ENCODE measurements at regions not wholly inside any gene's neighbourhood (a gene's known extent, or its start where the extent isn't known, plus 50 kb on each side); places are given as distances from the start of the nearest gene placed in this dataset.
"Not testable (repeated sequence)": the region's sequence is repeated elsewhere in the genome, so short reads cannot be mapped to it uniquely, and the experiment has no call there.

DNA sequence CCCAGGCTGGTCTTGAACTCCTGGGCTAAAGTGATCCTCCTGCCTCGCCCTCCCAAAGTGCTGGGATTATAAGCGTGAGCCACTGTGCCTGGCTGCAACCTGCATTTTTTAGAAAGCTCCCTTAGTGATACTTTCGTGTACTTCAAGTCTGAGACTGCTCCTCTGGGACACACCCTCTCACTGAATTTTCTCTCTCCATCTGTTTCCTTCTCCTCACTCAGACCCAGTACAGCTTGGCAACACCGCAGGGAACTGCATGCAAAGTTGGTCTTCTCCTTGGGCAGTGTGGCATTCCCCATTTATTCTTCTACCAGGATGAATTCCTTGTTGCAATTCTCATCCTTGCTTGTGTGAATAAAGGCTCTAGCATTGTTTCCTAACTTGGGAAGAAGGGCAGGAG is 175.9 kb downstream of the LPIN1 start:
- no peak for DNase-seq (ENCODE audit: low spot score)

DNA sequence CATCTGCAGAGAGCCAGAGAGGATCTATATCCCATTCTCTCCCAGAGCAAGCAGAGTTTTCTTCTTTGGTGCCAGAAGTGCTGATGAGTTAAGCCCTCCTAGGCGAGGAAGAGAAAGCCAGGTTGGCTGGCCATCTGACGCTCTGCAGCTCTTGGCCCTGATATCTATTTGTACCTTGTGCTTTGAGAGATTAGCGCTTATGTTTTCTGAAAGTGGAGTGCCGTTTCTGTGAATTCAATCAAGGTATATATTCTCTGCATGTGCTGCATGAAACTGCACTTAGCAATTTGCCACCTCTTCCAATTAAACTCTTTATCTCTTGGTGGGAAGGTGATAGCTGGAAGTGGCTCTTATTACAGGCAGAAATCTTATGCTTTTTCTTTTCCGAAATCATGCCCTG is 177.5 kb downstream of the LPIN1 start:
- no peak for DNase-seq (ENCODE audit: low spot score)

GRCh38 chr2:11925295-11926066 is 179.0 kb downstream of the LPIN1 start:
- no peak for DNase-seq (ENCODE audit: low spot score)

DNA sequence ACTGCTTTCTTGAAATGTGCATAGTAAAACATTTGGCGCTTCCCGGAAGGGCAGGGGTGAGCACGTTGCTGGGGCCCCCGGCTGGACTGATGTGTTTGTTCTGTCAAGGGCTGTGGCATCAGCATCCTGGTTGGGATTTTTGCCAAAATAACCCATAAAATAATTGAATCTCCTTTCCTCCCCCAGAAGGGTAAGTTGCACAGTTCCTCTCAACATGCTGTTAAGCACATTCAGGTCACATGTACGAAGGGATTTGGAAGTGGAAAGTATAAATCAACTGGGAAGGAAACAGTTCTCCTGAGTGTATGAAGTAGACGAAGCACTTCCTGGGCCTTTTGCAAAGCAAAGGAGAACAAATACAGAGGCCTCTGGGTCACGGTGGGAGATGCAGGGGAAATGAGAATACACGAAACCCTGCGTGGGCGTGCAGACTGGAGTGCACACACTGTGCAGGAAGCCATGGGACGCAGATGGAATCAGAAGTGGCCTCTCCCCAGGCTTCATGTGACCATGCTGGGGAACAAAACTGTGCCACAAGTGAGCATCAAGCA is 183.9 kb downstream of the LPIN1 start:
- no peak for DNase-seq (ENCODE audit: low spot score)

GRCh38 chr2:11932048-11932512 is 185.6 kb downstream of the LPIN1 start:
- no peak for DNase-seq (ENCODE audit: low spot score)

DNA sequence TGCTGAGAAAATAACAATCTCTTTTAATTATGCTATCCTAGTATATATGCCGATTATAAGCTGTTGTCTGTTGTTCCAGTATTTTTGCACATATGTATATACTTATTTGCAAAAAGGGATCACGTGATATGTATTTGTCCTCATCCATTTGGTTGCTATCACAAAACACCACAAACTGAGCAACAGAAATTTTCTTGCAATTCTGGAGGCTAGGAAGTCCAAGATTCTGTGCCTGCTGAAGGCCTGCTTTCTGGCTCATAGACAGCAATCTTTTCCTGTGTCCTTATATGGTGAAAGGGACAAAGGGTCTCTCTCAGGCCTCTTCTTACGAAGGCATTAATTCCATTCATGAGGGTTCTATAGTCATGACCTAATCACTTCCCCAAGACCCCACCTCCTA is 186.5 kb downstream of the LPIN1 start:
- DNase-seq (ENCODE audit: low spot score), result no peak

GRCh38 chr2:11933854-11934253 is 187.4 kb downstream of the LPIN1 start:
- peak; percentile 55 for DNase-seq (ENCODE audit: low spot score)

GRCh38 chr2:11936761-11937160 is 190.3 kb downstream of the LPIN1 start:
- no peak for DNase-seq (ENCODE audit: low spot score)

DNA sequence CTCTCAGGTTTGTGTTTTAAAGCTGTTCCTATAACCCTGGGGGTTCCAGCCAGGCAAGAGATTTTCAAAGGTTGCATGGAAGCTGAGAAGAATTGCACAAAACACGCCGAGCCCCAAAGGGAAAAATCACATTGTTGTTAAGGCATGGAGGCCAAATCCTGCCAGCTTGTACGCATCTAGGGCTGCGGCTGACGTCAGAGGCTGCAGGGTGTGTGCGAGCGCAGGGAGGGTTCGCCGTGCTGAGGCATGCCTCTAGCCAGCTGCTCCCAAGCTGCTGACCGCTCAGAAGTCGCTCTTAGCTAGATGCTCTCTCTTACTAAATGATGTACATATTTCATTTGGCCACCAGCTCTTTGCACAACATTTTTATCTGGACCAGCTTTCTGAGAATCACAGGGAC is 191.8 kb downstream of the LPIN1 start:
- DNase-seq (ENCODE audit: low spot score), result no peak

DNA sequence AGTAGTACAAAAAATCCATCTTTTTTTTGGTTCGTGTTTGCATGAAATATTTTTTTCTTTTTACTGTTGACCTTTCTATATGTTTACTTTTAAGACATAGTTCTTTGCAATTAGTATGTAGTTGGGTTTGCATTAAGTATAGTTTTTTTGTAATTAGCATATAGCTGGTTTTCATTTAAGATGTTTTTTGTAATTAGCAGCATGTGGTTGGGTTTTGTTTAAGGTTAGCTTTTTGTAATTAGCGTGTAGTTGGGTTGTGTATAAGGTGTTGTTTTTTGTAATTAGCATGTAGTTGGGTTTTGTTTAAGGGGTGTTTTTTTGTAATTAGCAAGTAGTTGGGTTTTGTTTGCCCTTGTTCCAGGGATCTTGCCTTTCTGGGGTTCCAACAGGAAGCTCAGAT is 193.1 kb downstream of the LPIN1 start:
- no peak for DNase-seq (ENCODE audit: low spot score)

DNA sequence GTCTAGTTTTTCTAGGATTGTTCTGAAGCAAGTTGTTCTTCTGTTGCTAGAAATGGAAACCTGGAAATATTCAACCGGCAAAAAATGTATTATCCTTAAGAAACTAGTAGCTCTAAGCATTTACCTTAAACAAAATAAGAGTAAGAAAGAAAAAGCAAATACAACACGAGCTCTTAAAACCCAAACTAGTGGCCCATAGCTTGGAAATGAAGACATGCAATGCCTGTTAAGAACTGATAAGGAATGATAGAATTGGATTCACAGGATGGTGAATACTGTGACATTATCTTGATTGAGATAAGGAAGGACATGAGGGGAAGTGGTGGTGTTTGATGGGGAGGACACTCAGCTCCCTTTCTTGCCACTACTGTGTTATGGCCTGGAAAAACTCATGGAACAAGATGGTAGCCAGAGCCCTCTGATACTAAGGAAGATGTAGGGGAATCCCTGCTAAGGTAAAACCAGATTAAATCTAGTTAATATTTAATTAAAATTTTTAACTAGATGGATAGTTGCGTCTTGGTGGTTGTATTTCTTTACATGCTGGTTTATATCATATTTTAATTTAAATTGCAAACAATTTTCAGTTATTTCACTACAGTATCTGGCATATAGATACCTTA is 193.8 kb downstream of the LPIN1 start:
- no peak for DNase-seq (ENCODE audit: low spot score)

DNA sequence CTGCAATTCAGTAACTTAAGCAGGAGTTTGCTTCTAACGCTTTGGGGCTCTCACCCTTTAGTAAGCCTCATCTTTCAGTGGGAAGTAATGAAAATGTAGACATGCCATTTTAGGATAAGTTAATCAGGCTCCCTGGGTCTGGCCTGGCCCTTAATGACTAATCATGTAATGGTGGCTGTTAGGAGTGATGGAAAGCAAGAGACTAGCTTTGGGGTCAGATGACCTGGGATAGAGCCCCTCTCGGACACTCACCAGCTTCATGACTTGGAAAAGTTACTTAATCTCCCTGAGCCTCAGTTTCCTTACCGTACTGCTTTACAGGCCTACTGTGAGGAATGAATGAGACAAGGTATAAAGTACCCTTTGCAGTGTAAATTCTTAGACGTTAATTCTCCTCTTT is 194.4 kb downstream of the LPIN1 start:
- no peak for DNase-seq (ENCODE audit: low spot score)

DNA sequence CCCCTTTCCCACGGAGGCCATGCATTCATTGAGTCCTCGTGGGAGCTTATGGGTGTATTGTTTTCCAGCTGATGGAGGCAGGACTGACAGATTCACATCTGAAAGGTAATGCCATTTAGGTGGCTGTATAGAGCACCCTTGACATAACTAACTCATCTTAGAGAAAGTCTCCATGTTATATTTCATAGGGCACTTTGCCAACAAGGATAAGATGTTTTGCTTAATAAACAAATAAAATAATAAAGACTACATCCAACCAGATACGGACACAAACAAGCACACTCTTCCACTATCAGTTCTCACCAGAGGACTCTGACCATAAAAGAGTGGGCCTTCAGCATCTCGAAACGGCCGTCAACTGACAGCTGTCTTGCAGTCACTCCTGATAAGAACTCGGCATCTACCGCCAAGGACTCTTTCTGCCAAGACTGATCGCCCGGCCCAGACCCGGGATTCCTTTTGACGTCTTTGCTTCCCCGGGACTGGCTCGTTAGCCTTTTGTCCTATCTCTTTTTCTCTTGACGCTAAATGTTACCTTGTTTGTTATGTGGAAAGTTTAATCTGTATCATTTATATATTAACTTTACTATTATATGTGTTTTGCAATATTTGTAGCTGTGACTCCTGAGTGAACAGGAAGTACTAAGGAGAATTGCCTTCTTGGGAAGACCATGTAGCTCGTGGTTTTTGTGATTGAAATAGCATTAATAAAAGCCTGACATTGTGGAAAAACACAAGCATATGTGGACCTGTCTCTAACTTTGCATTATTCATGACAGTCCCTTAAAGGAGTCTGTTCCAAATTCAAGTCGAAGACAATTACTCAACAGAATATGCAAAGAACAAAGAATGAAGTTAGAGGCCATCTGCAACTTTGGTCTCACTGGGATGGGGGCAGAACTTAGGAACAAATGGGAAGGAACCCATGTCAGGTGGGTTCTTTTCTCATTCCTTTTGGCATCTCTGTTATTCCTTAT is 195.1 kb downstream of the LPIN1 start:
- DNase-seq (ENCODE audit: low spot score), result no peak

DNA sequence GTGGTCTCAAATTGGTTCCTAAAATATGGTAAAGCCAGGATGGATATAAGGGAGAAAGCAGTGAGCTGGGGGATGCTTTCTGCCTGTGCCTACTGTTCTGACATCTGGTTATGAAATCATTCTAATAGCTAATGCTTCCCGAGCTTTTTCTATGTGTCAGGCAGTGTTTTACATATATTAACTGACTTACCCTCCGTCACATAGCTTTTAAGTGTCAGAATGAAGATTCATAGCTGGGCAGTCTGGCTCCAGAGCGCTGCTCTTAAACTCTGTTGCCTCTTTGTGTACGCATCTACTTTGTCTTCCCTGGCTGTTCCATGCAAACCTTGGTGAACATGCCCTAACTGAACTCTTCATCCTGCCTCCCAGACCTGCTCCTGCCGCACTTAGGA is 195.7 kb downstream of the LPIN1 start:
- DNase-seq (ENCODE audit: low spot score), result no peak

GRCh38 chr2:11944311-11944710 is 197.9 kb downstream of the LPIN1 start:
- DNase-seq (ENCODE audit: low spot score), result no peak

- DNase-seq (ENCODE audit: low spot score), result no peak
Observed at GRCh38 chr2:11945139-11946126, 199.0 kb downstream of the LPIN1 start.

DNA sequence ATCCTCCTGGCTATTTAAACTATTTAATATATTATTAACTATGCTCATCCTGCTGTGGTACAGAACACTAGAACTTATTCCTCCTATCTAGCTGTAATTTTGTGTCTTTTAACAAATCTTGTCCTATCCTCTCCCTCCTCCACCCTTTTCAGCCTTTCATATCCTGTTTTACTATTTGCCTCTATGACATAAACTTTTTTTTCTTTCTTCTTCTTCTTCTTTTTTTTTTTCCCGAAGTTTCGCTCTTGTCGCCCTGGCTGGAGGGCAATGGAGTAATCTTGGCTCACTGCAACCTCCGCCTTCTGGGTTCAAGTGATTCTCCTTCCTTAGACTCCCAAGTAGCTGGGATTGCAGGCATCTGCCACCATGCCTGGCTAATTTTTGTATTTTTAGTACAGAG is 201.5 kb downstream of the LPIN1 start:
- no peak for DNase-seq (ENCODE audit: low spot score)

- no peak for DNase-seq (ENCODE audit: low spot score)
Observed at GRCh38 chr2:11949732-11950523, 203.5 kb downstream of the LPIN1 start.

- no peak for DNase-seq (ENCODE audit: low spot score)
Observed at GRCh38 chr2:11950896-11951295, 204.5 kb downstream of the LPIN1 start.

DNA sequence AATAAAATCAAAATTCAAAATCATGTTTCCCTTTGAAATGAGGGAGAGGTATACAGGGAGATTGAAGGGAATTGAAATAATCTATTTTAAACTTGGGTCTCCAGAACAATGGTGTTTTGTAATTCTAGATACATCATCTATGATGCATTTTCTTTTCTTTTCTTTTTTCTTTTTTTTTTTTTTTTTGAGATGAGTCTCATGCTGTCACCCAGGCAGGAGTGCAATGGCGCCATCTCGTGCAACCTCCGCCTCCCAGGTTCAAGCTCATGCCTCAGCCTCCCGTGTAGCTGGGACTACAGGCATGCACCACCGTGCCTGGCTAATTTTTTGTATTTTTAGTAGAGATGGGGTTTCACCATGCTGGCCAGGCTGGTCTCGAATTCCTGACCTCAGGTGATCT is 205.1 kb downstream of the LPIN1 start:
- DNase-seq (ENCODE audit: low spot score), result not testable (repeated sequence)

All from germinal center (tissue), 1 donor.